Hindlimb muscle (tissue), 1 donor: ENCODE measurements at regions not wholly inside any gene's neighbourhood (a gene's known extent, or its start where the extent isn't known, plus 50 kb on each side); places are given as distances from the start of the nearest gene placed in this dataset.

Experiments
- DNase-seq: peaks from one replicate; pipeline ENCODE4 v3.0.0-alpha.2; 2013

GRCh38 chr13:105670179-105670990 is 865.1 kb downstream of the EFNB2 start:
- no peak for DNase-seq

GRCh38 chr13:105665284-105665683 is 870.2 kb downstream of the EFNB2 start:
- no peak for DNase-seq

- no peak for DNase-seq
These were observed 872.3 kb downstream of the EFNB2 start for GRCh38 chr13:105663182-105663581.

GRCh38 chr13:105660561-105660960 is 874.9 kb downstream of the EFNB2 start:
- DNase-seq: no peak

DNA sequence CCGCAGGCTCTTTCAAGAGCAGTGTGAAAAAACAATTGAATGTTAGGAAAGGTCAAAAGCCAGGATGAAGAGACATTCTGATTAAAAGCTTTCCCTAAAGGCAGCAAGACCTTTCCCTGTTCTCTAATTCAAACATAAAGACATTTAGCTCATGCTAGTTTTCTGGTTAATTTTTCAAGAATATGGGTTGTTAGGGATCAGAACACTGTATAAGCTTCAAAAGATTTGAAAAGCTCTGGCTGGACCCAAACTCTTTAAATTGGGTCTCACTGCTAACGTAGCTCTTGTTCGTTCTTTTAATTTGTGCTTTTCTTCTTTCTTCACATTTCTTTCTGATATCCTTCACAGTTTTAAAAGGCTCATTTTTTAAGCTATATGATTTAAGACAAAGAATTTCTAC is 877.0 kb downstream of the EFNB2 start:
- no peak for DNase-seq

DNA sequence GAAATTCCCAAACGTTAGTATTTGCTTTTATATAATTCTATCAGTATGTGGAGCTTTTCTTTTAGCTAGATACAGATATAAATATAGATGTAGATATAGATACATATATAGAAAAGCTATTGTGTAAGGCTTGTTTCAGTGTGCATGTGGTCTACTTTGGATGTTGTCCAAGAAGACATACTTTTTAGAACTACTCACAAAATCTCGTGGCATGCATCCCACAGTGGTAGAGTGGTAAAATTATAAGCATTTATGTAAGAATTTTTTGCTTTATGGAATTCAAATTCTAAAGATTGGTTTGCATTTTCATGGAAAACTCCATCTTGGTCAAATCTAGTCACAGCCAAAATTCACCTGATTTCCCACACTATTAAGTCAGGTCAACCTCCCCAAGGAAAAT is 880.4 kb downstream of the EFNB2 start:
- DNase-seq: no peak

- no peak for DNase-seq
These were observed 891.5 kb downstream of the EFNB2 start for GRCh38 chr13:105643966-105644365.

- no peak for DNase-seq
These were observed 892.9 kb downstream of the EFNB2 start for GRCh38 chr13:105642511-105642958.

- no peak for DNase-seq
These were observed 894.3 kb downstream of the EFNB2 start for GRCh38 chr13:105641121-105641520.

GRCh38 chr13:105638426-105638825 is 897.0 kb downstream of the EFNB2 start:
- no peak for DNase-seq

GRCh38 chr13:105634059-105634458 is 901.4 kb downstream of the EFNB2 start:
- no peak for DNase-seq

GRCh38 chr13:105630431-105630830 is 905.0 kb downstream of the EFNB2 start:
- no peak for DNase-seq

DNA sequence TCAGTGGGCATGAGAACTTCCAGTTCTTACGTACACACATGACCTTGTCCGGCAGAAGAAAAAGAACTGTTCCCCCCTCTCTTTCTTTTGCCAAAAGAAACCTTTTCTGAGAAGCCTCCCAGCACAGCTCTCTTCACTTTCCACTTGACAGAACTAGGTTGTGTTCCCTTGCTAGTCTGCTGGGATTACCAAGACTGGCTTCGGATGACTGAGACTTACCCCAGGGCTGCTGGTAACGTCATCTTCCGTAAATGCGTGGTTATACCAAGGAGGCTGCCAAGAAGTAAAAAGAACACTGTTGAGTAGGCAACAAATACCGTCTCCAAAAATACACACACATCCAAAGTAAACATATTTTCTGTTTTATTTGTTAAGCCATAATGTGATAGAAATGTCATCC is 908.2 kb downstream of the EFNB2 start:
- DNase-seq: no peak

DNA sequence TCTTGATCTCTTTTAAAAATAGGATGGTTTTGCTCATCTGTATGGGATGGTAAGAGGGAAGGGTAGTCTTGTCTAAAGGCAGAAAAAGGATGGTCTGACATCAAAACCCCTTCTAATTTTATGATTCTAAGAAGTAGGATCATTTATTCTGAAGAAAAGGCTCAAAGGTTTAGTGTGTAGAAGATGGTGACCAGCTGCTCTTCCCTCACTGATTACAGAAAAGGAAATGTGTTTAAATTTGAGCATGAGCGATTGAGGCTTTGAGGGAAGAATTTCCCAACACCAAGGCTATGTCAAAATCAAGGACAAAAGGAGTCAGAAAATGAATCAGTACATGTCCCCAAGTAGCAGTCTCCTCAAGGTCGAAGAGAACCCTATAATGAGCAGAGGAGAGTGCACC is 909.8 kb downstream of the EFNB2 start:
- no peak for DNase-seq

GRCh38 chr13:105616333-105617075 is 919.0 kb downstream of the EFNB2 start:
- no peak for DNase-seq

GRCh38 chr13:105612541-105612940 is 922.9 kb downstream of the EFNB2 start:
- DNase-seq: no peak

DNA sequence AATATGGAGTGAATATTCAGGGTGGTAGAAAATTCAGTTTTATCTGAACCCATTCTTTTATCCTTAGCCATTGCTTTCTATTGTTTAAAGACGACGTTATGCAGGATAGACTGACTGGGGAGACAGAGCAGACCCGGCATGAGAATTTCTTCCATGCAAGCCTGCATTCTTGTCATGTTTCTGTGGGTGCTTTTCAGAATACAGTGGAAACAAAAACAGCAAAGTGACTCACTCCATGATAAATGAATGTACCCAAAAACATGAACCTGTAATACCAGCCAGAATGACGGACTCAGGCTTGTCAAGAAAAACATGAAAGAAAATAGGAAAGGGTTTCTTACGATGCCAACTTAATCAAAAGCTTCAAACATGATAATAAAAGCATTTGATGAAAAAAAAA is 924.0 kb downstream of the EFNB2 start:
- DNase-seq: no peak

GRCh38 chr13:105608104-105608503 is 927.4 kb downstream of the EFNB2 start:
- DNase-seq: no peak

DNA sequence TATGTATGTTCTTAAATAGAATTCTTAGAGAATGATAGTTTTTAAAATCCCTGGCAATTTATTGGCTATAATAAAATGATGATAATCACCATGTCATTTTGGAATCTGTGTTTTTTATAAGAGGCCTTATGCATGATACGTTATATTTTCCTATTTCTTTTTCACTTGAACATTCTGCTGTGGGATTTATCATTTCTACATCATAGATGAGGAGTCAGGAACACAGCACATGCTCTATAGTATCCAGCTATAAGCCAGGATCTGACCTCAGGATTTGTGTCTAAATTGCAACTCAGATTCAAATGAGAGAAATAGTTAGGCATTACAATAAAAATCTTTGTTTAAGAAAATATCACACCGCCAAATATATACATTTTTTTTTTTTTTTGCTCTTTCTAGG is 928.0 kb downstream of the EFNB2 start:
- DNase-seq: no peak

GRCh38 chr13:105607016-105607415 is 928.4 kb downstream of the EFNB2 start:
- DNase-seq: no peak

GRCh38 chr13:105602956-105603670 is 932.3 kb downstream of the EFNB2 start:
- DNase-seq: peak; percentile 47

GRCh38 chr13:105599477-105600037 is 935.9 kb downstream of the EFNB2 start:
- DNase-seq: no peak

DNA sequence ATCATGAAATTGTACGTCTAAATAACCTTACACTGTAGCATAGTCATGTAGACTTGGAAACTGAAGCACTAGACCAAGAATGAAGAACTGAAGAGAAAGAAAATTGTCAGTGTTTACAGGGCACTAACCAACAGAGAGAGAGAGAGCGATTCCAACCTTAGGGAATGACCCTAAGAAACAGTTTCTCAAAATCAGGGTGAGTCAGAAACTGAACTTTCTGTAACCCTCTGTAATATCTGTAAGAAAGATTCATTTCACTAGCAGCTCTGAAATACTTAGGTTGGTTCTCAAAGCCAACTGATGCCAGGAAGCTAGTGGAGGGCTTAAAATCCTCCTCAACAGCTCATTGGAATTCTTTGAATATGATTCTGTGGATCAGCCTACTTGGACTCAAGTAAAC is 936.9 kb downstream of the EFNB2 start:
- no peak for DNase-seq
